ENCODE measurements at regions not wholly inside any gene's neighbourhood (a gene's known extent, or its start where the extent isn't known, plus 50 kb on each side); places are given as distances from the start of the nearest gene placed in this dataset.

DNA sequence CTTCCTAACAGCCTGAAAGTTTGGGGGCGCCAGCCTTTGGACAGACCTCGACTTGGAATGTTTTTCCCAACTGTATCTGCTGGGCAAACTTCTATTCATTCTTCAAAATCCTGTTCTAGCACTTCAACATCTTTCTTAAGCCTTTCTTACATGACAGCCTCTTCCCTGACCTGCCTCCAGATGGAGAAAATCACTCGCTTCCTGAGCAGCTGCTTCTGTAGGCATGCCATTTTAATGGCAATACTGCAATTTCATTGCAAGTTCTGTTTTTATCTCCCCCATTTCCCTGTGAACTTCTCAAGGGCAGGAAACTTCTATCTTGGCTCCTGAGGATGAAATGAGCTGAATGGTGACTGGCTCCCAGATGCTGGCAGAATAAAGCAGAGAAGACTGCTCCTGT is 128.8 kb upstream of the ASIC2 start:
- H3K4me1 ChIP-seq (ENCODE audit: control insufficient read depth in 1 of 2, extremely low read depth in 1 of 2, insufficient read depth in 2 of 2, low read length in 2 of 2), result no peaks in the 10 kb centered on the region
- no peak overlapping the region for H3K4me3 ChIP-seq (ENCODE audit: control insufficient read depth in 1 of 2, extremely low read depth in 1 of 2, low read length in 1 of 2)
- ATAC-seq (replicated peaks in 1 of 4), result no peak
- H3K27ac ChIP-seq (ENCODE audit: low read length), result no peak overlapping the region
- H3K9me3 ChIP-seq, result no peaks in the 10 kb centered on the region
- WGBS (ENCODE audit: insufficient coverage), result 81% methylated on average over 3 of the region's 3 CpGs
- Mint-ChIP-seq H3K36me3 (no peaks in the 10 kb centered on the region), H3K9me3 (peaks cover 0 to 9% (median 5%) of the 10 kb centered on the region in 3 donors), H3K27ac (no peak overlapping the region), H3K27me3 (peaks cover 5 to 27% of the 10 kb centered on the region in 2 donors), H3K4me1 (no peaks in the 10 kb centered on the region), H3K4me3 (no peak overlapping the region)
- peaks cover 0 to 19% of the 10 kb centered on the region in 2 experiments for H3K27me3 ChIP-seq (replicated peaks in 1 of 2; ENCODE audit: control insufficient read depth in 2 of 2, extremely low read depth in 1 of 2, insufficient read depth in 2 of 2, low read length in 1 of 2)
- H3K36me3 ChIP-seq (ENCODE audit: control insufficient read depth in 2 of 2, extremely low read depth in 1 of 2, insufficient read depth in 1 of 2, low read length in 1 of 2), result no peaks in the 10 kb centered on the region
- CTCF ChIA-PET, result no interaction called here
- POLR2A ChIA-PET, result no interaction called here
- DNase-seq, result no peak

GRCh38 chr17:33433581-33433980 is 140.5 kb upstream of the ASIC2 start:
- ChIA-PET POLR2A (no interaction called here), CTCF (no interaction called here)
- Histone ChIP-seq H3K36me3 (ENCODE audit: control insufficient read depth in 2 of 2, extremely low read depth in 1 of 2, insufficient read depth in 1 of 2, low read length in 1 of 2) (no peaks in the 10 kb centered on the region), H3K27ac (ENCODE audit: low read length) (no peak overlapping the region), H3K4me1 (ENCODE audit: control insufficient read depth in 1 of 2, extremely low read depth in 1 of 2, insufficient read depth in 2 of 2, low read length in 2 of 2) (no peaks in the 10 kb centered on the region), H3K9me3 (no peaks in the 10 kb centered on the region), H3K4me3 (ENCODE audit: control insufficient read depth in 1 of 2, extremely low read depth in 1 of 2, low read length in 1 of 2) (no peak overlapping the region), H3K27me3 (replicated peaks in 1 of 2; ENCODE audit: control insufficient read depth in 2 of 2, extremely low read depth in 1 of 2, insufficient read depth in 2 of 2, low read length in 1 of 2) (peaks cover 0 to 3% of the 10 kb centered on the region in 2 experiments)
- WGBS (ENCODE audit: insufficient coverage), result 80% methylated on average over 2 of the region's 6 CpGs
- Mint-ChIP-seq H3K4me1 (no peaks in the 10 kb centered on the region), H3K36me3 (no peaks in the 10 kb centered on the region), H3K4me3 (no peak overlapping the region), H3K9me3 (no peaks in the 10 kb centered on the region), H3K27ac (no peak overlapping the region), H3K27me3 (peaks cover 0 to 10% of the 10 kb centered on the region in 2 donors)
- ATAC-seq (replicated peaks in 1 of 4) (no peak), DNase-seq (no peak)

DNA sequence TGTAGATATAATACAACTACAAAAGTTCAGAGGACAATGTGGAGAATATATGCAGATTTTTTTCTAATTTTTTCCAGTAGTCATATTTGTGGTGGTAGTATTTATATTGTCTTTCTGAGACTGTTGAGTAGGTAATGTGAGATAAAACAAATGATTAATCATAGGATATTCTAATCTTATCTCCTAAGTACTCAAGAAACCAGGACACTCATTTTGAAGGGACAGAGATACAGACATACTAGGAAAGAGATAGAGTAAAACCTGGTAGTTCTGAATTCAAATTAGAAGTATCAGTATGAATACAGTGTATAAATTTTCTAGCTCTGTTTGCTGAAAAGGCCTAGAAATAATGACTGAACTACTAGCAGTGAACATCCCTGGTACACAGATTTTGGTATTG is 141.7 kb upstream of the ASIC2 start:
- DNase-seq (no peak), ATAC-seq (replicated peaks in 1 of 4) (no peak)
- H3K4me3 ChIP-seq (ENCODE audit: control insufficient read depth in 1 of 2, extremely low read depth in 1 of 2, low read length in 1 of 2), result no peak overlapping the region
- Mint-ChIP-seq H3K4me1 (no peaks in the 10 kb centered on the region), H3K36me3 (no peaks in the 10 kb centered on the region), H3K4me3 (no peak overlapping the region), H3K27ac (no peak overlapping the region), H3K9me3 (no peaks in the 10 kb centered on the region), H3K27me3 (peaks cover 0 to 2% of the 10 kb centered on the region in 2 donors)
- ChIA-PET CTCF (no interaction called here), POLR2A (no interaction called here)
- H3K4me1 ChIP-seq (ENCODE audit: control insufficient read depth in 1 of 2, extremely low read depth in 1 of 2, insufficient read depth in 2 of 2, low read length in 2 of 2), result no peaks in the 10 kb centered on the region
- H3K27me3 ChIP-seq (replicated peaks in 1 of 2; ENCODE audit: control insufficient read depth in 2 of 2, extremely low read depth in 1 of 2, insufficient read depth in 2 of 2, low read length in 1 of 2), result peaks cover 0 to 3% of the 10 kb centered on the region in 2 experiments
- H3K36me3 ChIP-seq (ENCODE audit: control insufficient read depth in 2 of 2, extremely low read depth in 1 of 2, insufficient read depth in 1 of 2, low read length in 1 of 2), result no peaks in the 10 kb centered on the region
- no peak overlapping the region for H3K27ac ChIP-seq (ENCODE audit: low read length)
- no peaks in the 10 kb centered on the region for H3K9me3 ChIP-seq

DNA sequence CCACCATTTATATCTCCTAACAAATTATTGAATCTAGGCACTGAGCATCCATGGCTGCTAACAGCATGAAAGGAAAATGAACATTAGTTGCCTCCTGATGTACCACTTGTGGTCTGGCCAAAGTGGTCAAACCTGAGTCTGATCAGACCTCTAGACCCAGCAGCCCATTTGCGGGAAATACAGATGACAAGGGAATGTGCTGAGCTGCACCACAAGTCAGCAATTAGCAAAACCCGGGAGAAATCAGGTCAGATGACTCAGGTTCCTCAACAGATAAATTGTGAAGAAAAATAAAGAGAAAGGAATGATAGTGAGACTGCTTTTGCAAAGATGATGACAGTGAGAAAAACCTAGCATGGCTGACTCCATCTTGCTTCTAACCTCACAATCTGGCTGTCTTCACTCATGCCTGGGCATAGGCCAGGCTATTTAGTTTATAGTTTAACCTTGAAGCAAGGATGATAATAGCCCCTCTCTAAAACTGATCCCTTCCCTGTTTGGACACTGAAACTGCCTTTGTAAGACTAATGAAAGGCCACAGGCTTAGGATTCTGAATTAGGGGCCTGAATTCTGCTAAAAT is 142.7 kb upstream of the ASIC2 start:
- Histone ChIP-seq H3K4me1 (ENCODE audit: control insufficient read depth in 1 of 2, extremely low read depth in 1 of 2, insufficient read depth in 2 of 2, low read length in 2 of 2) (no peaks in the 10 kb centered on the region), H3K36me3 (ENCODE audit: control insufficient read depth in 2 of 2, extremely low read depth in 1 of 2, insufficient read depth in 1 of 2, low read length in 1 of 2) (no peaks in the 10 kb centered on the region), H3K27ac (ENCODE audit: low read length) (no peak overlapping the region), H3K27me3 (replicated peaks in 1 of 2; ENCODE audit: control insufficient read depth in 2 of 2, extremely low read depth in 1 of 2, insufficient read depth in 2 of 2, low read length in 1 of 2) (peaks cover 0 to 3% of the 10 kb centered on the region in 2 experiments), H3K9me3 (no peaks in the 10 kb centered on the region), H3K4me3 (ENCODE audit: control insufficient read depth in 1 of 2, extremely low read depth in 1 of 2, low read length in 1 of 2) (no peak overlapping the region)
- CTCF ChIA-PET, result no interaction called here
- POLR2A ChIA-PET, result no interaction called here
- WGBS (ENCODE audit: insufficient coverage), result 94% methylated on average over 2 of the region's 2 CpGs
- no peak overlapping the region for H3K27ac Mint-ChIP-seq
- no peak for DNase-seq
- ATAC-seq (replicated peaks in 1 of 4), result no peak
- H3K4me3 Mint-ChIP-seq, result no peak overlapping the region
- H3K36me3 Mint-ChIP-seq, result no peaks in the 10 kb centered on the region
- no peaks in the 10 kb centered on the region for H3K9me3 Mint-ChIP-seq
- H3K4me1 Mint-ChIP-seq, result no peaks in the 10 kb centered on the region
- H3K27me3 Mint-ChIP-seq, result no peaks in the 10 kb centered on the region

DNA sequence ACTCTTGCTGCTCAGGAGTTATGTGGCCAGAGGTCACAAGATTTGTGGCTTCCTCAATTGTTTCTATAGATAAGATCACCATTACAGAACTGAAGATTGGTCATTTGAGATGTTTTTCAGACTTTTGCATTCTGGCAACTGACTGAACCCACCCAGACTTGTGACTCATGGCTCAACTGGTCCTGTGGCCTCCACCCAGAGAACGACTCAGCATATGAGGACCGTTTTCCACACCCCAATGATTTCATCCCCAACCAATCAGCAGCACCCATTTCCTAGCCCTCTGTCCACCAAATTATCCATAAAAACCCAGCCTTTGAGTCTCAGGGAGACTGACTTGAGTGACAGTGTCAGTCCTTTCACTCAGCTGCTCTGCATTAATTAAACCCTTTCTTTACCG is 143.2 kb upstream of the ASIC2 start:
- H3K36me3 Mint-ChIP-seq, result no peaks in the 10 kb centered on the region
- ChIA-PET CTCF (no interaction called here), POLR2A (no interaction called here)
- no peak overlapping the region for H3K27ac Mint-ChIP-seq
- WGBS (ENCODE audit: insufficient coverage), result 100% methylated on average over 2 of the region's 3 CpGs
- Histone ChIP-seq H3K4me3 (ENCODE audit: control insufficient read depth in 1 of 2, extremely low read depth in 1 of 2, low read length in 1 of 2) (no peak overlapping the region), H3K9me3 (no peaks in the 10 kb centered on the region), H3K27me3 (replicated peaks in 1 of 2; ENCODE audit: control insufficient read depth in 2 of 2, extremely low read depth in 1 of 2, insufficient read depth in 2 of 2, low read length in 1 of 2) (peaks cover 0 to 3% of the 10 kb centered on the region in 2 experiments), H3K36me3 (ENCODE audit: control insufficient read depth in 2 of 2, extremely low read depth in 1 of 2, insufficient read depth in 1 of 2, low read length in 1 of 2) (no peaks in the 10 kb centered on the region), H3K4me1 (ENCODE audit: control insufficient read depth in 1 of 2, extremely low read depth in 1 of 2, insufficient read depth in 2 of 2, low read length in 2 of 2) (no peaks in the 10 kb centered on the region), H3K27ac (ENCODE audit: low read length) (no peak overlapping the region)
- H3K4me3 Mint-ChIP-seq, result no peak overlapping the region
- ATAC-seq (replicated peaks in 1 of 4) (no peak), DNase-seq (no peak)
- no peaks in the 10 kb centered on the region for H3K27me3 Mint-ChIP-seq
- no peaks in the 10 kb centered on the region for H3K9me3 Mint-ChIP-seq
- no peaks in the 10 kb centered on the region for H3K4me1 Mint-ChIP-seq

DNA sequence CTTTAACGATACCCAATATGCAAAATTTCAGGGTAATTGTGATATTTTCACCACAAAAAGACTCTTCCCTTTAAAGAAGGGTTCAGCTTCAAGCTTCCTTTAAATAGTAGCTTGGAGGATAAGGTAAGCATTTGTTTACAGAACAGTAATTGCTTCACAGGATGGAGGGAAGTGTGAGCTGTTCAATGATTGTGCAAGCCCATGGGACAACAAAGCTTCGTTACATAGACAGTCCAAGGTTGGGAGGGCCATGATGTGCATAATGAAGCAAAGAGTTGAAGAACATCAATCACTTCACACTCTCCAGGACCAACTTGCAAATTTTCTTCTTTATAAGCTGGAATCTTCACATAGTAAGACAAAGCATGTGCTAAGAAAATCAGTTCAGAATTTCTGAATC is 145.0 kb upstream of the ASIC2 start:
- no CpG with 5 or more reads among the region's 2 CpGs for WGBS (ENCODE audit: insufficient coverage)
- peaks cover 0 to 3% of the 10 kb centered on the region in 2 experiments for H3K27me3 ChIP-seq (replicated peaks in 1 of 2; ENCODE audit: control insufficient read depth in 2 of 2, extremely low read depth in 1 of 2, insufficient read depth in 2 of 2, low read length in 1 of 2)
- Mint-ChIP-seq H3K36me3 (no peaks in the 10 kb centered on the region), H3K4me3 (no peak overlapping the region), H3K4me1 (no peaks in the 10 kb centered on the region), H3K9me3 (peaks cover 0 to 5% (median 2%) of the 10 kb centered on the region in 3 donors), H3K27ac (no peak overlapping the region), H3K27me3 (peaks cover 2% of the 10 kb centered on the region in 2 donors)
- H3K4me1 ChIP-seq (ENCODE audit: control insufficient read depth in 1 of 2, extremely low read depth in 1 of 2, insufficient read depth in 2 of 2, low read length in 2 of 2), result no peaks in the 10 kb centered on the region
- H3K4me3 ChIP-seq (ENCODE audit: control insufficient read depth in 1 of 2, extremely low read depth in 1 of 2, low read length in 1 of 2), result no peak overlapping the region
- POLR2A ChIA-PET, result no interaction called here
- no peaks in the 10 kb centered on the region for H3K36me3 ChIP-seq (ENCODE audit: control insufficient read depth in 2 of 2, extremely low read depth in 1 of 2, insufficient read depth in 1 of 2, low read length in 1 of 2)
- CTCF ChIA-PET, result no interaction called here
- DNase-seq (no peak), ATAC-seq (replicated peaks in 1 of 4) (no peak)
- H3K9me3 ChIP-seq, result no peaks in the 10 kb centered on the region
- H3K27ac ChIP-seq (ENCODE audit: low read length), result no peak overlapping the region

DNA sequence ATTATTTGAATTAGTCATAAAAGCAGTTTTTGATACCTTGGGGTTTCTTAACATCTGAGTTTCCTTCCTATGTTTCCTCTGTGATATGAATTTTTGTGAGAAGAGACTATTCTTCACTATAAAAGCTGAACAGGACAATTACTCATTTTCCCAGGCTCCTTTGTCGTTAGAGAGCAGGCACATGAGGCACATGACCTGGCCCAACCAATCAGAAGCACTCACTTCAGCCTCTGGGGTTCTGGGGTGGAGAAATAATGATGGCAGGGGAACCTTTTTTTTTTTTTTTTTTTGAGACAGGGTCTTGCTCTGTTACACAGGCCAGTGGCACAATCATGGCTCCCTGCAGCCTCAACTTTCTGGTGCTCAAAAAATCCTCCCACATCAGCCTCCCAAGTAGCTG is 145.5 kb upstream of the ASIC2 start:
- no peak overlapping the region for H3K4me3 ChIP-seq (ENCODE audit: control insufficient read depth in 1 of 2, extremely low read depth in 1 of 2, low read length in 1 of 2)
- H3K4me1 ChIP-seq (ENCODE audit: control insufficient read depth in 1 of 2, extremely low read depth in 1 of 2, insufficient read depth in 2 of 2, low read length in 2 of 2), result no peaks in the 10 kb centered on the region
- no peak overlapping the region for H3K27ac ChIP-seq (ENCODE audit: low read length)
- no peak overlapping the region for H3K27ac Mint-ChIP-seq
- H3K36me3 ChIP-seq (ENCODE audit: control insufficient read depth in 2 of 2, extremely low read depth in 1 of 2, insufficient read depth in 1 of 2, low read length in 1 of 2), result no peaks in the 10 kb centered on the region
- DNase-seq (no peak), ATAC-seq (replicated peaks in 1 of 4) (no peak)
- no peaks in the 10 kb centered on the region for H3K9me3 ChIP-seq
- ChIA-PET CTCF (no interaction called here), POLR2A (no interaction called here)
- no peaks in the 10 kb centered on the region for H3K4me1 Mint-ChIP-seq
- no peaks in the 10 kb centered on the region for H3K36me3 Mint-ChIP-seq
- H3K27me3 ChIP-seq (replicated peaks in 1 of 2; ENCODE audit: control insufficient read depth in 2 of 2, extremely low read depth in 1 of 2, insufficient read depth in 2 of 2, low read length in 1 of 2), result peaks cover 0 to 3% of the 10 kb centered on the region in 2 experiments
- H3K9me3 Mint-ChIP-seq, result peaks cover 0 to 6% (median 3%) of the 10 kb centered on the region in 3 donors
- no peak overlapping the region for H3K4me3 Mint-ChIP-seq
- WGBS (ENCODE audit: insufficient coverage), result no CpG with 5 or more reads among the region's 1 CpG
- H3K27me3 Mint-ChIP-seq, result peaks cover 2 to 3% of the 10 kb centered on the region in 2 donors
